ACHN (cell line): ENCODE measurements at regions not wholly inside any gene's neighbourhood (a gene's known extent, or its start where the extent isn't known, plus 50 kb on each side); places are given as distances from the start of the nearest gene placed in this dataset.

Source experiments
- DNase-seq: peaks from one replicate; pipeline ENCODE4 v3.0.0-alpha.2; 2015
- in situ Hi-C: cut with HindIII; loops from 2 replicates; pipeline ENCODE4 v1.10.0; 2017; ENCODE audit warnings: low sequenced_read_pairs, low pct_ligation_motif_present, low pct_unique_long_range_greater_than_20kb

DNA sequence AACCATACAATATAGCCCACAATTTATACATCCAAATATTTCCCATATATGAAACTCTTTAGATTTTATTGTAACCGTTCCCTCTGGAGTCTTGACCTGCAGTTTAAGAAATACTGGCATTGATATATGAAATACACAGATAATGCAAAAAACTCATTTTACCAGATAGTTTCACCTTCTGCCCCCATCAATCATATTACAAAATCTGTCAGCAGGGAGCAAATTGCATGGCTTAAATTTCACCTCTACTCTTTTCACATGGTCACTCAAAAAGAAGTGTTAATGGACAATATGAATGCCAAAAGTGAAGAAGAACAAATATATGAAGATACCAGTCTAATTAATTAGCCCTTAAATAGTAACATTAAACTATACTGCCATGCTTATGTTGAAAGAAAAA lies 57.0 kb upstream of the TMEM106B start:
- in situ Hi-C loops, result no loop called here

DNA sequence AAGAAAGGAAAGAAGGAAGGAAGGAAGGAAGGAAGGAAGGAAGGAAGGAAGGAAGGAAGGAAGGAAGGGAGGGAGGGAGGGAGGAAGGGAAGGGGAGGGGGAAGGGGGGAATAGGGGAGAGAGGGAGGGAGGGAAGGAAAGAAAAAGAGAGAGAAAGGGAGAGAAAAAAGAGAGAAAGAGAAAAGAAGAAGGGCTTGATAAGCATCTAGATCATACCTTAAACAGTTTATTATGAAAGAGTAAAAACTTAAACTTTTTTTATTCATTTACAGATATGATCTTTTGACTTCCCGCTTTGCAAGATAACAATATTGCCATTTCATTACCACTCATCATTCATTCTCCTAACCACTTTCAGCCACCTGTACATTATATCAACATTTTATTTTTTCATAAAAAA lies 53.6 kb upstream of the TMEM106B start:
- in situ Hi-C loops, result no loop called here
- no peak for DNase-seq

More for the DNA sequence above, 57.0 kb upstream of the TMEM106B start:
- DNase-seq, result no peak

DNA sequence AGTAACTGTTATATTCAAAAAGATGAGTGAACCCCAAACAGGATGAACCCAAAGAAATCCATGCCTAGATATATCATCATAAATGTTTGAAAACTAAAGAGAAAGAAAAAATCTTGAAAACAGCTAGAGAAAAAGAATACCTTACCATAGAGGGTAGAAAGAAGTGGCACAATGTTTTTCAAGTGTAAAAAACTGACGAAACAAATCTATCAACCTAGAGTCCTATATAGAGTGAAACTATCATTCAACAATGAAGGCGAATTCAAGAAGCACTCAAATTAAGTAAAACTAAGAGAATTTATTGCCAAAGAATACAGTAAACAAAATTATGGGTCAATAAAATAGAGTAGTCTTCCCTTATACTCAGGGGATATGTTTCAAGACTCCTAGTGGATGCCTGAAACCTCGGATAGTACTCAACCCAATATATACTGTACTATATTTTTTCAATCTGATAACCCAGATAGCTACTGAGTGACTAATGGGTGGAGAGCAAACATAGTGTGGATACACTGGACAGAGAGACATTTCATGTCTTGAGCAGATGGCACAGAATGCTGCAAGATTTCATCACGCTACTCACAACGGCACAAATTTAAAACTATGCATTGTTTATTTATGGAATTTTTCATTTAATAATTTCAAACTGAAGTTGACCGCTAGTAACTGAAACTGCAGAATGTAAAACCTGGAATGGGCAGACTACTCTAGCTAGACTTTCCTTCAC lies 52.6 kb upstream of the TMEM106B start:
- no peak for DNase-seq

DNA sequence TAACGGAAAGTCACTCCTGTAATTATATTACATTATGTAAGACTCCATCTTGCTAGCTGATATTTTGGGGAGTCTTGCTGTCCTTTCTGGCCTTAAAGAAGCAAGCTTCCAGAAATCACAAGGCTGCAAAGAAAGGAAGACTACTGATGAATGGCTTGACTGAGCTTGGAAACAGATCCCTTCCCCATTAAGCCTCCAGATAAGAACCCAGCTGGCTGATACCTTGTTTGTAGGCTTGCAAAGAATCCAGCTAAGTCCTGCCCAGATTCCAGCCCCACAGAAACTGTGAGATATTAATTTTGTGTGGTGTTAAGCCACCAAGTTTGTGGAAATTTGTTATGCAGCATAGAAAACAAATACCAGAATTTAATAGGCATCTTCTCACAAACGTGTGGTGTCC lies 49.9 kb upstream of the TMEM106B start:
- no peak for DNase-seq
- in situ Hi-C loops, result no loop called here

More for the DNA sequence above, 52.6 kb upstream of the TMEM106B start:
- in situ Hi-C loops, result no loop called here
